Keratinocyte (primary cell): ENCODE measurements at regions not wholly inside any gene's neighbourhood (a gene's known extent, or its start where the extent isn't known, plus 50 kb on each side); places are given as distances from the start of the nearest gene placed in this dataset.

Experiments
- DNase-seq: peaks from one replicate; pipeline ENCODE4 v3.0.0-alpha.2; 2011; ENCODE audit warnings: low read depth, missing footprints, low spot score
- FAIRE-seq: peaks from 2 replicates; lab custom pipeline; 2011; peaks lifted over from hg19 to GRCh38; lab: Jason Lieb, UNC
- H2AFZ ChIP-seq: 2 replicates; pipeline ENCODE4 v1.6.0; 2012; ENCODE audit warnings: low read length, control low read depth, inconsistent platforms; ENCODE audit not compliant: control insufficient read depth
- H3K27ac ChIP-seq: 2 replicates; pipeline ENCODE4 v1.5.1; 2011; ENCODE audit warnings: low read length; ENCODE audit not compliant: control insufficient read depth, insufficient read depth
- H3K27me3 ChIP-seq: 3 replicates; pipeline ENCODE4 v1.6.0; 2011; ENCODE audit warnings: low read length; ENCODE audit not compliant: control insufficient read depth, insufficient read depth; ENCODE audit errors: extremely low read depth
- H3K36me3 ChIP-seq, 2 experiments: 2 replicates in 1 of 2; 3 replicates in 1 of 2; pipeline ENCODE4 v1.5.1; 2011; ENCODE audit warnings: low read length in 2 of 2, mild to moderate bottlenecking in 1 of 2; ENCODE audit not compliant: control insufficient read depth in 2 of 2, insufficient read depth in 2 of 2; ENCODE audit errors: extremely low read depth in 1 of 2
- H3K4me1 ChIP-seq: 3 replicates; pipeline ENCODE4 v1.5.1; 2011; ENCODE audit warnings: low read length; ENCODE audit not compliant: control insufficient read depth, insufficient read depth; ENCODE audit errors: extremely low read depth
- H3K4me2 ChIP-seq: 3 replicates; pipeline ENCODE4 v1.6.0; 2011; ENCODE audit warnings: low read depth, low read length; ENCODE audit not compliant: control insufficient read depth, insufficient read depth; ENCODE audit errors: extremely low read depth
- H3K4me3 ChIP-seq, 3 experiments: fragments of 200-600 bp in 1 of 3; sonication (generic) in 1 of 3; 2 replicates in 2 of 3; 3 replicates in 1 of 3; pipeline ENCODE4 v1.5.1; 2011 to 2016; ENCODE audit warnings: low read length in 3 of 3, mild to moderate bottlenecking in 3 of 3, control low read depth in 2 of 3, inconsistent platforms in 1 of 3, low read depth in 1 of 3, mixed read lengths in 1 of 3, mixed run types in 1 of 3, moderate library complexity in 1 of 3; ENCODE audit not compliant: control insufficient read depth in 2 of 3, insufficient read depth in 2 of 3; ENCODE audit errors: extremely low read depth in 1 of 3
- H3K79me2 ChIP-seq: 2 replicates; pipeline ENCODE4 v1.6.0; 2012; ENCODE audit warnings: low read length; ENCODE audit not compliant: control insufficient read depth, insufficient read depth
- H3K9ac ChIP-seq: 3 replicates; pipeline ENCODE4 v1.6.0; 2011; ENCODE audit warnings: low read length; ENCODE audit not compliant: control insufficient read depth, insufficient read depth; ENCODE audit errors: extremely low read depth
- H3K9me1 ChIP-seq: 3 replicates; pipeline ENCODE4 v1.6.0; 2011; ENCODE audit warnings: low read length; ENCODE audit not compliant: control insufficient read depth, insufficient read depth; ENCODE audit errors: extremely low read depth
- H3K9me3 ChIP-seq: 2 replicates; pipeline ENCODE4 v1.5.1; 2012; ENCODE audit warnings: low read depth, low read length; ENCODE audit not compliant: control insufficient read depth
- H4K20me1 ChIP-seq: 3 replicates; pipeline ENCODE4 v1.6.0; 2011; ENCODE audit warnings: low read length; ENCODE audit not compliant: control insufficient read depth, insufficient read depth; ENCODE audit errors: extremely low read depth
- EZH2 ChIP-seq: IDR thresholded peaks from one replicate; pipeline ENCODE4 v1.6.1; 2012; ENCODE audit warnings: inconsistent platforms, mild to moderate bottlenecking, low read length, moderate library complexity
- dilution Hi-C: fragments of 300-500 bp; cut with MboI; formaldehyde crosslinking; loops from one replicate; pipeline ENCODE4 v1.7.0; 2020; ENCODE audit warnings: low sequenced_read_pairs; ENCODE audit not compliant: extremely low pct_ligation_motif_present
- TF ChIP-seq, protein P1 (sequence below), 3 experiments: IDR thresholded peaks in 1 of 3; conservative IDR thresholded peaks in 1 of 3; optimal IDR thresholded peaks in 1 of 3; 2 replicates in 2 of 3; 3 replicates in 1 of 3; pipeline versions ENCODE3 to v1.5.1; 2011; ENCODE audit warnings: low read length in 3 of 3, mild to moderate bottlenecking in 3 of 3, moderate library complexity in 2 of 3, control low read depth in 1 of 3, inconsistent platforms in 1 of 3; ENCODE audit not compliant: insufficient read depth in 2 of 3; ENCODE audit errors: extremely low read depth in 1 of 3

DNA sequence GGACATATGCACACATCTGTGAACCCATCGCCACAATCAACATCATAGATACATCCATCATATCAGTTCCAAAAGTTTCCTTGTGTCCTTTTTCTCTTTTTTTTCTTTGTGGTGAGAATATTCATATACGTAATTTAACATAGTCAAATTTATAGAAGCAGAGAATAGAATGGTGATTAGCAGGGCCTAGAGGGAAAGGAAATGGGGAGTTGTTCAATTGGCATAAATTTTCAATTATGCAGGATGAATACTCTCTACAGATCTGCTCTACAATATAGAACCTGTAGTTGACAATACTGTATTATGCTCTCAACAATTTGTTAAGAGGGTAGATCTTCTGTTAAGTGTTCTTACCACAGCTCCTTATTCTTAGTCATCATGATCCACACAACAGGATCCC, 413.2 kb downstream of the SHISA9 start:
- dilution Hi-C loops = no loop called here
- no peaks in the 10 kb centered on the region for H3K9me3 ChIP-seq
- H3K27me3 ChIP-seq = no peaks in the 10 kb centered on the region
- no peak overlapping the region for H3K9ac ChIP-seq
- TF ChIP-seq EZH2 = no peak
- TF ChIP-seq, protein P1, sequence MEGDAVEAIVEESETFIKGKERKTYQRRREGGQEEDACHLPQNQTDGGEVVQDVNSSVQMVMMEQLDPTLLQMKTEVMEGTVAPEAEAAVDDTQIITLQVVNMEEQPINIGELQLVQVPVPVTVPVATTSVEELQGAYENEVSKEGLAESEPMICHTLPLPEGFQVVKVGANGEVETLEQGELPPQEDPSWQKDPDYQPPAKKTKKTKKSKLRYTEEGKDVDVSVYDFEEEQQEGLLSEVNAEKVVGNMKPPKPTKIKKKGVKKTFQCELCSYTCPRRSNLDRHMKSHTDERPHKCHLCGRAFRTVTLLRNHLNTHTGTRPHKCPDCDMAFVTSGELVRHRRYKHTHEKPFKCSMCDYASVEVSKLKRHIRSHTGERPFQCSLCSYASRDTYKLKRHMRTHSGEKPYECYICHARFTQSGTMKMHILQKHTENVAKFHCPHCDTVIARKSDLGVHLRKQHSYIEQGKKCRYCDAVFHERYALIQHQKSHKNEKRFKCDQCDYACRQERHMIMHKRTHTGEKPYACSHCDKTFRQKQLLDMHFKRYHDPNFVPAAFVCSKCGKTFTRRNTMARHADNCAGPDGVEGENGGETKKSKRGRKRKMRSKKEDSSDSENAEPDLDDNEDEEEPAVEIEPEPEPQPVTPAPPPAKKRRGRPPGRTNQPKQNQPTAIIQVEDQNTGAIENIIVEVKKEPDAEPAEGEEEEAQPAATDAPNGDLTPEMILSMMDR (optimal IDR thresholded peaks at IDR 0.05 in 1 of 3, IDR thresholded peaks at IDR 0.05 in 1 of 3, conservative IDR thresholded peaks at IDR 0.05 in 1 of 3; ENCODE audit: extremely low read depth in 1 of 3, insufficient read depth in 2 of 3, low read length in 3 of 3) = no peak
- H3K4me1 ChIP-seq = no peaks in the 10 kb centered on the region
- H2AFZ ChIP-seq = no peak overlapping the region
- no peaks in the 10 kb centered on the region for H4K20me1 ChIP-seq
- H3K4me3 ChIP-seq = no peak overlapping the region
- H3K79me2 ChIP-seq = no peaks in the 10 kb centered on the region
- no peak overlapping the region for H3K4me2 ChIP-seq
- H3K27ac ChIP-seq = no peak overlapping the region
- H3K36me3 ChIP-seq = no peaks in the 10 kb centered on the region
- FAIRE-seq = no peak
- no peak for DNase-seq
- no peaks in the 10 kb centered on the region for H3K9me1 ChIP-seq

DNA sequence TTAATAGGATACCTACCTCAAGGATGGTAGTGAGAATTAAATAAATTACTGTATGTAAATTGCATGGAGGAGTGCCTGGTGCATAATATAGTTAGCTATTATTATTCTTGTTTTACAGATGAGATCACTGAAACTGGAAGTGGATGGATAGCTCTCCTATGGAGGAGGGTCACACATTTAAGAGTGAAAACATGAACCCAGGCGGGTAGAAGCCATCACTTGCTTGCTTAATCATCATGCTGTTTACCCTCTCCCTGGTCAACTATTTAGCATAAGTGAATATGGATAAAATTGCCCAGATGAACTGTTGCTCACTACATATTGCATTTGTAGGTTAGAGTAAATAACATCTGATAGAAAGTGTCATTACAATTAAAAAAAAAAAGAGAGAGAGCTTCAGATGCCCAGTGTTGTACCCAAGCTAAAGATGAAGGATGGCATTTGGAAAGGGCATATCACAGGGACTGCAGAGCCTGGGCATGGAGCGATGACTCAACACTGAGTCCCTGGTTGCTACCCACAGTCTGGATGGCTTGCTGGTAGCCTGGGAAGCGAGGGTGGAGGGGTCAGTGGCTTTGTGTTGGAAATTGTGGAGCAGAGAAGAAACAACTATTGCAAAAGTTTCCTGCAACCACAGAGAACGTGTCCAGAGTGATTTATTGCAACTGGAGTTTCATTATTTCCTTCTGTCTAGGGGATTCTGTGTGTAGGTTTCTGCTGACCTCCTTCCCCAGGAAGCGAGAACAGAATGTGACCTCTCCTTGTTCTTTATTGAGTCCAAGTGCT, 414.4 kb downstream of the SHISA9 start:
- Histone ChIP-seq H3K79me2 (no peaks in the 10 kb centered on the region), H3K9me1 (no peaks in the 10 kb centered on the region), H2AFZ (no peak overlapping the region), H3K27me3 (no peaks in the 10 kb centered on the region), H3K9ac (no peak overlapping the region), H3K4me1 (no peaks in the 10 kb centered on the region), H3K4me3 (no peak overlapping the region), H3K4me2 (no peak overlapping the region), H3K9me3 (no peaks in the 10 kb centered on the region), H4K20me1 (no peaks in the 10 kb centered on the region), H3K27ac (no peak overlapping the region), H3K36me3 (no peaks in the 10 kb centered on the region)
- TF ChIP-seq, protein P1 (optimal IDR thresholded peaks at IDR 0.05 in 1 of 3, IDR thresholded peaks at IDR 0.05 in 1 of 3, conservative IDR thresholded peaks at IDR 0.05 in 1 of 3; ENCODE audit: extremely low read depth in 1 of 3, insufficient read depth in 2 of 3, low read length in 3 of 3) = no peak
- TF ChIP-seq EZH2 = no peak
- FAIRE-seq (no peak), DNase-seq (no peak)
- dilution Hi-C loops = no loop called here
